HEK293 (cell line): ENCODE measurements at regions not wholly inside any gene's neighbourhood (a gene's known extent, or its start where the extent isn't known, plus 50 kb on each side); places are given as distances from the start of the nearest gene placed in this dataset.

Source experiments
- CTCF ChIA-PET: fragments of 350-600 bp; formaldehyde crosslinking; extraction: SDS; loops from one replicate; lab custom pipeline; 2021; ENCODE audit warnings: antibody characterized with exemption; lab: Yijun Ruan, JAX
- POLR2A ChIA-PET: fragments of 300-600 bp; formaldehyde crosslinking; extraction: SDS; loops from one replicate; lab custom pipeline; 2020; ENCODE audit warnings: antibody characterized with exemption, inconsistent platforms; lab: Yijun Ruan, JAX
- H3K27ac ChIP-seq: fragments of 200-500 bp; sonication (Bioruptor generic); 2 replicates; pipeline ENCODE4 v1.5.1; 2014; ENCODE audit warnings: low read depth, low read length, control low read depth, inconsistent platforms; ENCODE audit errors: extremely low read depth
- H3K36me3 ChIP-seq, 2 experiments: fragments of 200-500 bp in 1 of 2; sonication (Bioruptor generic) in 1 of 2; 1 replicate in 1 of 2; 2 replicates in 1 of 2; pipeline ENCODE4 v1.5.1; 2014 to 2017; ENCODE audit warnings: inconsistent platforms in 2 of 2, low read length in 2 of 2; ENCODE audit not compliant: control insufficient read depth in 2 of 2, insufficient read depth in 1 of 2
- H3K4me1 ChIP-seq: fragments of 200-500 bp; sonication (Bioruptor generic); 2 replicates; pipeline ENCODE4 v1.5.1; 2014; ENCODE audit warnings: mild to moderate bottlenecking, low read length, inconsistent platforms; ENCODE audit not compliant: control insufficient read depth, insufficient read depth
- H3K4me3 ChIP-seq: 2 replicates; pipeline ENCODE4 v1.5.1; 2011; ENCODE audit warnings: low read depth, mild to moderate bottlenecking, control low read depth, low read length, moderate library complexity
- H3K9me3 ChIP-seq: fragments of 200-500 bp; sonication (Bioruptor generic); 2 replicates; pipeline ENCODE4 v1.5.1; 2014; ENCODE audit warnings: low read depth, low read length, inconsistent platforms; ENCODE audit not compliant: control insufficient read depth, insufficient read depth
- CTCF ChIP-seq: fragments of 450-650 bp; formaldehyde crosslinking; IDR thresholded peaks from 2 replicates; pipeline ENCODE4 v1.5.1; 2016; ENCODE audit warnings: missing biosample characterization, missing genetic modification characterization
- HOXC10 ChIP-seq: sonication (generic); formaldehyde crosslinking; IDR thresholded peaks from 2 replicates; pipeline ENCODE4 v1.8.1; 2023; ENCODE audit warnings: mild to moderate bottlenecking, missing genetic modification reagents
- KLF17 ChIP-seq: fragments of 450-650 bp; formaldehyde crosslinking; IDR thresholded peaks from 2 replicates; pipeline ENCODE4 v1.5.1; 2016; ENCODE audit warnings: missing biosample characterization, missing genetic modification characterization
- WT1 ChIP-seq: fragments of 450-650 bp; formaldehyde crosslinking; IDR thresholded peaks from 2 replicates; pipeline ENCODE4 v1.5.1; 2016; ENCODE audit warnings: missing biosample characterization, missing genetic modification characterization
- ZEB2 ChIP-seq: fragments of 450-650 bp; formaldehyde crosslinking; IDR thresholded peaks from 2 replicates; pipeline ENCODE4 v1.5.1; 2016; ENCODE audit warnings: missing biosample characterization, missing genetic modification characterization
- ZNF112 ChIP-seq: fragments of 450-650 bp; formaldehyde crosslinking; IDR thresholded peaks from 2 replicates; pipeline ENCODE4 v1.5.0; 2017; ENCODE audit warnings: missing biosample characterization, missing genetic modification characterization
- ZNF169 ChIP-seq: fragments of 450-650 bp; formaldehyde crosslinking; IDR thresholded peaks from 2 replicates; pipeline ENCODE4 v1.5.1; 2016; ENCODE audit warnings: missing biosample characterization, missing genetic modification characterization
- ZNF26 ChIP-seq: fragments of 450-650 bp; formaldehyde crosslinking; IDR thresholded peaks from 2 replicates; pipeline ENCODE4 v1.5.1; 2016; ENCODE audit warnings: missing biosample characterization, missing genetic modification characterization
- ZNF394 ChIP-seq: fragments of 450-650 bp; formaldehyde crosslinking; IDR thresholded peaks from 2 replicates; pipeline ENCODE4 v1.5.1; 2016; ENCODE audit warnings: missing biosample characterization, missing genetic modification characterization, mild to moderate bottlenecking, moderate library complexity, borderline replicate concordance
- ZNF518A ChIP-seq: fragments of 450-650 bp; formaldehyde crosslinking; conservative IDR thresholded peaks from 2 replicates; pipeline ENCODE4 v1.5.1; 2016; ENCODE audit warnings: low read depth, missing biosample characterization, missing genetic modification characterization
- ZNF692 ChIP-seq: fragments of 450-650 bp; formaldehyde crosslinking; IDR thresholded peaks from 2 replicates; pipeline ENCODE4 v1.5.1; 2016; ENCODE audit warnings: missing biosample characterization, missing genetic modification characterization
- ZNF76 ChIP-seq: fragments of 450-650 bp; formaldehyde crosslinking; IDR thresholded peaks from 2 replicates; pipeline ENCODE4; 2016; ENCODE audit warnings: low read depth, missing biosample characterization, missing genetic modification characterization, borderline replicate concordance
- ZNF837 ChIP-seq: fragments of 450-650 bp; formaldehyde crosslinking; IDR thresholded peaks from 2 replicates; pipeline ENCODE4 v1.5.1; 2016; ENCODE audit warnings: missing biosample characterization, missing genetic modification characterization

- no peak for TF ChIP-seq ZNF112 (tag by site-specific recombination)
- TF ChIP-seq ZNF692 (tag by site-specific recombination), result no peak
- no peak for TF ChIP-seq ZNF518A (tag by site-specific recombination)
Observed at GRCh38 chr21:40936178-40936577, 89.2 kb upstream of the DSCAM start (continued).

- POLR2A ChIA-PET, result no interaction called here
- TF ChIP-seq ZNF76 (tag by site-specific recombination), result no peak
- TF ChIP-seq ZNF169 (tag by site-specific recombination), result no peak
- TF ChIP-seq ZEB2, result no peak
- TF ChIP-seq ZNF394 (tag by site-specific recombination), result no peak
- no peak for TF ChIP-seq KLF17 (tag by site-specific recombination)
- no peak for TF ChIP-seq ZNF26
- TF ChIP-seq WT1 (tag by site-specific recombination), result no peak
- no peak for TF ChIP-seq HOXC10
- TF ChIP-seq ZNF837 (tag by site-specific recombination), result no peak
- no peak for TF ChIP-seq CTCF (tag by site-specific recombination)
- CTCF ChIA-PET, result interaction anchor here (0.6 kb wide), 2 partner anchors 239 to 470 kb away, joined by 3 read pairs; no protein-coding TSS in a partner anchor
- Histone ChIP-seq H3K9me3 (no peaks in the 10 kb centered on the region), H3K36me3 (no peaks in the 10 kb centered on the region), H3K27ac (no peak overlapping the region), H3K4me1 (no peaks in the 10 kb centered on the region), H3K4me3 (no peak overlapping the region)
Observed at GRCh38 chr21:40936771-40937261, 89.9 kb upstream of the DSCAM start.
